H1 (cell line): ENCODE measurements at regions not wholly inside any gene's neighbourhood (a gene's known extent, or its start where the extent isn't known, plus 50 kb on each side); places are given as distances from the start of the nearest gene placed in this dataset.

ENCODE experiments used
- BCL11A ChIP-seq, 2 experiments: IDR thresholded peaks; one replicate each; pipeline ENCODE4 v1.6.1; 2011; ENCODE audit warnings: low read depth in 2 of 2, low read length in 2 of 2, mild to moderate bottlenecking in 2 of 2
- CBX8 ChIP-seq: fragments of 300-800, 300-1000 bp; sonication (generic); IDR thresholded peaks from 2 replicates; pipeline ENCODE4 v1.7.1; 2016; ENCODE audit warnings: low read depth, low read length, borderline replicate concordance
- POLR2A ChIP-seq, 2 experiments: IDR thresholded peaks; 1 replicate in 1 of 2; 2 replicates in 1 of 2; pipeline ENCODE4 v1.6.1; 2011; ENCODE audit warnings: low read depth in 2 of 2, low read length in 2 of 2, mild to moderate bottlenecking in 2 of 2; ENCODE audit errors: control extremely low read depth in 1 of 2
- TBP ChIP-seq: IDR thresholded peaks from 2 replicates; pipeline ENCODE4 v1.6.1; 2011; ENCODE audit warnings: low read depth, low read length, improper control_type of control experiment
- YY1 ChIP-seq: IDR thresholded peaks from 2 replicates; pipeline ENCODE4 v1.6.1; 2011; ENCODE audit warnings: low read depth, mild to moderate bottlenecking, low read length
- TF ChIP-seq, protein P1 (sequence below): fragments of 300-600 bp; sonication (generic); IDR thresholded peaks from 2 replicates; pipeline ENCODE4 v1.7.1; 2012; ENCODE audit warnings: low read length, moderate library complexity, mild to moderate bottlenecking, inconsistent platforms; ENCODE audit not compliant: insufficient replicate concordance

DNA sequence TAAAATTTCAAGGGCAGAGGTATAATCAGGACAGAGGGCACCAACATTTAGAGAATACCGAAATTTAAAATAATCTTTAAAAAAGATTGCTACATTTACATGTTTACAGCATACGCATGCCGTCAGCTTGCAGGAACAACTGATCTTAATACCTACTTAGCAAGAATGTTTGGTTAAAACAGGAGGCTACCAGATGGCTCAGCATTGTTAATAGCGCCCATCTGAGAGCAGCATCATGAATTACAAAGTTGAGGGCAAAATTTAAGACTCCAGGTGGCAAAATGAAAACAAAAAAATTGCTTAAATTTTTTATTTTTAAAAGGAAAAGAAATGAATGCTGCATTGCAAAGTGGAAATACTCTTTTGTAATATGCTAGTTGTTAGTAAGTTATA, 241.3 kb downstream of the C4orf33 start (continued):
- TF ChIP-seq, protein P1, sequence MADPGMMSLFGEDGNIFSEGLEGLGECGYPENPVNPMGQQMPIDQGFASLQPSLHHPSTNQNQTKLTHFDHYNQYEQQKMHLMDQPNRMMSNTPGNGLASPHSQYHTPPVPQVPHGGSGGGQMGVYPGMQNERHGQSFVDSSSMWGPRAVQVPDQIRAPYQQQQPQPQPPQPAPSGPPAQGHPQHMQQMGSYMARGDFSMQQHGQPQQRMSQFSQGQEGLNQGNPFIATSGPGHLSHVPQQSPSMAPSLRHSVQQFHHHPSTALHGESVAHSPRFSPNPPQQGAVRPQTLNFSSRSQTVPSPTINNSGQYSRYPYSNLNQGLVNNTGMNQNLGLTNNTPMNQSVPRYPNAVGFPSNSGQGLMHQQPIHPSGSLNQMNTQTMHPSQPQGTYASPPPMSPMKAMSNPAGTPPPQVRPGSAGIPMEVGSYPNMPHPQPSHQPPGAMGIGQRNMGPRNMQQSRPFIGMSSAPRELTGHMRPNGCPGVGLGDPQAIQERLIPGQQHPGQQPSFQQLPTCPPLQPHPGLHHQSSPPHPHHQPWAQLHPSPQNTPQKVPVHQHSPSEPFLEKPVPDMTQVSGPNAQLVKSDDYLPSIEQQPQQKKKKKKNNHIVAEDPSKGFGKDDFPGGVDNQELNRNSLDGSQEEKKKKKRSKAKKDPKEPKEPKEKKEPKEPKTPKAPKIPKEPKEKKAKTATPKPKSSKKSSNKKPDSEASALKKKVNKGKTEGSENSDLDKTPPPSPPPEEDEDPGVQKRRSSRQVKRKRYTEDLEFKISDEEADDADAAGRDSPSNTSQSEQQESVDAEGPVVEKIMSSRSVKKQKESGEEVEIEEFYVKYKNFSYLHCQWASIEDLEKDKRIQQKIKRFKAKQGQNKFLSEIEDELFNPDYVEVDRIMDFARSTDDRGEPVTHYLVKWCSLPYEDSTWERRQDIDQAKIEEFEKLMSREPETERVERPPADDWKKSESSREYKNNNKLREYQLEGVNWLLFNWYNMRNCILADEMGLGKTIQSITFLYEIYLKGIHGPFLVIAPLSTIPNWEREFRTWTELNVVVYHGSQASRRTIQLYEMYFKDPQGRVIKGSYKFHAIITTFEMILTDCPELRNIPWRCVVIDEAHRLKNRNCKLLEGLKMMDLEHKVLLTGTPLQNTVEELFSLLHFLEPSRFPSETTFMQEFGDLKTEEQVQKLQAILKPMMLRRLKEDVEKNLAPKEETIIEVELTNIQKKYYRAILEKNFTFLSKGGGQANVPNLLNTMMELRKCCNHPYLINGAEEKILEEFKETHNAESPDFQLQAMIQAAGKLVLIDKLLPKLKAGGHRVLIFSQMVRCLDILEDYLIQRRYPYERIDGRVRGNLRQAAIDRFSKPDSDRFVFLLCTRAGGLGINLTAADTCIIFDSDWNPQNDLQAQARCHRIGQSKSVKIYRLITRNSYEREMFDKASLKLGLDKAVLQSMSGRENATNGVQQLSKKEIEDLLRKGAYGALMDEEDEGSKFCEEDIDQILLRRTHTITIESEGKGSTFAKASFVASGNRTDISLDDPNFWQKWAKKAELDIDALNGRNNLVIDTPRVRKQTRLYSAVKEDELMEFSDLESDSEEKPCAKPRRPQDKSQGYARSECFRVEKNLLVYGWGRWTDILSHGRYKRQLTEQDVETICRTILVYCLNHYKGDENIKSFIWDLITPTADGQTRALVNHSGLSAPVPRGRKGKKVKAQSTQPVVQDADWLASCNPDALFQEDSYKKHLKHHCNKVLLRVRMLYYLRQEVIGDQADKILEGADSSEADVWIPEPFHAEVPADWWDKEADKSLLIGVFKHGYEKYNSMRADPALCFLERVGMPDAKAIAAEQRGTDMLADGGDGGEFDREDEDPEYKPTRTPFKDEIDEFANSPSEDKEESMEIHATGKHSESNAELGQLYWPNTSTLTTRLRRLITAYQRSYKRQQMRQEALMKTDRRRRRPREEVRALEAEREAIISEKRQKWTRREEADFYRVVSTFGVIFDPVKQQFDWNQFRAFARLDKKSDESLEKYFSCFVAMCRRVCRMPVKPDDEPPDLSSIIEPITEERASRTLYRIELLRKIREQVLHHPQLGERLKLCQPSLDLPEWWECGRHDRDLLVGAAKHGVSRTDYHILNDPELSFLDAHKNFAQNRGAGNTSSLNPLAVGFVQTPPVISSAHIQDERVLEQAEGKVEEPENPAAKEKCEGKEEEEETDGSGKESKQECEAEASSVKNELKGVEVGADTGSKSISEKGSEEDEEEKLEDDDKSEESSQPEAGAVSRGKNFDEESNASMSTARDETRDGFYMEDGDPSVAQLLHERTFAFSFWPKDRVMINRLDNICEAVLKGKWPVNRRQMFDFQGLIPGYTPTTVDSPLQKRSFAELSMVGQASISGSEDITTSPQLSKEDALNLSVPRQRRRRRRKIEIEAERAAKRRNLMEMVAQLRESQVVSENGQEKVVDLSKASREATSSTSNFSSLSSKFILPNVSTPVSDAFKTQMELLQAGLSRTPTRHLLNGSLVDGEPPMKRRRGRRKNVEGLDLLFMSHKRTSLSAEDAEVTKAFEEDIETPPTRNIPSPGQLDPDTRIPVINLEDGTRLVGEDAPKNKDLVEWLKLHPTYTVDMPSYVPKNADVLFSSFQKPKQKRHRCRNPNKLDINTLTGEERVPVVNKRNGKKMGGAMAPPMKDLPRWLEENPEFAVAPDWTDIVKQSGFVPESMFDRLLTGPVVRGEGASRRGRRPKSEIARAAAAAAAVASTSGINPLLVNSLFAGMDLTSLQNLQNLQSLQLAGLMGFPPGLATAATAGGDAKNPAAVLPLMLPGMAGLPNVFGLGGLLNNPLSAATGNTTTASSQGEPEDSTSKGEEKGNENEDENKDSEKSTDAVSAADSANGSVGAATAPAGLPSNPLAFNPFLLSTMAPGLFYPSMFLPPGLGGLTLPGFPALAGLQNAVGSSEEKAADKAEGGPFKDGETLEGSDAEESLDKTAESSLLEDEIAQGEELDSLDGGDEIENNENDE = no peak
- TF ChIP-seq CBX8 = no peak
- no peak for TF ChIP-seq BCL11A (IDR thresholded peaks at IDR 0.05; ENCODE audit: low read depth in 2 of 2, low read length in 2 of 2)
- TF ChIP-seq YY1 = no peak
- TF ChIP-seq POLR2A (IDR thresholded peaks at IDR 0.05; ENCODE audit: control extremely low read depth in 1 of 2, low read depth in 2 of 2, low read length in 2 of 2) = no peak
- TF ChIP-seq TBP = no peak
- TF ChIP-seq, all 59 proteins: peak for 0
